ENCODE measurements at regions not wholly inside any gene's neighbourhood (a gene's known extent, or its start where the extent isn't known, plus 50 kb on each side); places are given as distances from the start of the nearest gene placed in this dataset.

DNA sequence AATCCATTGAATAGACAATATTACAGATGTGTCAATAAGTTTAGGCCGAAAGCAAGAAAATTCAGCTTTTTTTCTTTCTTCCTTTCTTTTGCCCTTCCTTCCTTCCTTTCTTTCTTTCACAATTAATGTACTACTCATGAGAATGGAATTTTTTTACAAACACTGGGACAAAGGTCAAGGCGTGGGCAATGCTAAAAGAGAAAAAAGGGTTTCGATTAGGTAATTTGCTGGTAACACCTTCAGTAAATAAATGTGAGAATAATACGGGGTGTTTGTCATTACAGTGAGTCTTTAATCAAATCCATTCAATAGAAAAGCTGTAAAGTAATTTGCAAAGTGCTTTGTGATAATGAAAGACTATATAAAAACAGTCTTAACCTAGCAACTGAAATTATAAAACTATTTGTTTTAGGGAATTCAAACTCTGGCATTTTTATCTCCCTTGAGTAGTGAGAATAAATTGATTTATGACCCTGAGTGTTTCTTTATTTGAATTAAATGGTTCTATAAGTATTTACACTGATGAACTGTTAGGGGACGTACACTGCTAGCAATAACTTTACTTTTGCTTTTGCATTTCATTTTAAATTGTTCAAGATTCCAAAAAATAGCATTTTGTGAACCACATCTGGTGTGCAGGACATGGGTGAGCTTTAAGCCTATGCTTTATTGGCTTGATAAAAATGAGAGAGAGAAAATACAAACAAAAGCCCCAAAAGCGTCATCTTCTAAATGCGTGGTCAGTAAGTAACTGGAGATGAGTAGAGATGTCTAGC is 104.2 kb upstream of the THRB start:
- TF ChIP-seq, protein P1, sequence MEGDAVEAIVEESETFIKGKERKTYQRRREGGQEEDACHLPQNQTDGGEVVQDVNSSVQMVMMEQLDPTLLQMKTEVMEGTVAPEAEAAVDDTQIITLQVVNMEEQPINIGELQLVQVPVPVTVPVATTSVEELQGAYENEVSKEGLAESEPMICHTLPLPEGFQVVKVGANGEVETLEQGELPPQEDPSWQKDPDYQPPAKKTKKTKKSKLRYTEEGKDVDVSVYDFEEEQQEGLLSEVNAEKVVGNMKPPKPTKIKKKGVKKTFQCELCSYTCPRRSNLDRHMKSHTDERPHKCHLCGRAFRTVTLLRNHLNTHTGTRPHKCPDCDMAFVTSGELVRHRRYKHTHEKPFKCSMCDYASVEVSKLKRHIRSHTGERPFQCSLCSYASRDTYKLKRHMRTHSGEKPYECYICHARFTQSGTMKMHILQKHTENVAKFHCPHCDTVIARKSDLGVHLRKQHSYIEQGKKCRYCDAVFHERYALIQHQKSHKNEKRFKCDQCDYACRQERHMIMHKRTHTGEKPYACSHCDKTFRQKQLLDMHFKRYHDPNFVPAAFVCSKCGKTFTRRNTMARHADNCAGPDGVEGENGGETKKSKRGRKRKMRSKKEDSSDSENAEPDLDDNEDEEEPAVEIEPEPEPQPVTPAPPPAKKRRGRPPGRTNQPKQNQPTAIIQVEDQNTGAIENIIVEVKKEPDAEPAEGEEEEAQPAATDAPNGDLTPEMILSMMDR (IDR thresholded peaks at IDR 0.05): no peak
- no peaks in the 10 kb centered on the region for H3K4me1 ChIP-seq
- no peaks in the 10 kb centered on the region for H3K36me3 ChIP-seq
- H3K27me3 ChIP-seq: no peaks in the 10 kb centered on the region
- no peak overlapping the region for H3K4me3 ChIP-seq
- no peak for DNase-seq (ENCODE audit: low spot score)
- H3K27ac ChIP-seq: no peak overlapping the region
- no peaks in the 10 kb centered on the region for H3K9me3 ChIP-seq

GRCh38 chr3:24601066-24601939 is 106.7 kb upstream of the THRB start:
- TF ChIP-seq, protein P1 (IDR thresholded peaks at IDR 0.05): no peak
- Histone ChIP-seq H3K4me3 (no peak overlapping the region), H3K27ac (no peak overlapping the region), H3K36me3 (no peaks in the 10 kb centered on the region), H3K4me1 (no peaks in the 10 kb centered on the region), H3K27me3 (no peaks in the 10 kb centered on the region), H3K9me3 (no peaks in the 10 kb centered on the region)
- DNase-seq (ENCODE audit: low spot score): no peak

DNA sequence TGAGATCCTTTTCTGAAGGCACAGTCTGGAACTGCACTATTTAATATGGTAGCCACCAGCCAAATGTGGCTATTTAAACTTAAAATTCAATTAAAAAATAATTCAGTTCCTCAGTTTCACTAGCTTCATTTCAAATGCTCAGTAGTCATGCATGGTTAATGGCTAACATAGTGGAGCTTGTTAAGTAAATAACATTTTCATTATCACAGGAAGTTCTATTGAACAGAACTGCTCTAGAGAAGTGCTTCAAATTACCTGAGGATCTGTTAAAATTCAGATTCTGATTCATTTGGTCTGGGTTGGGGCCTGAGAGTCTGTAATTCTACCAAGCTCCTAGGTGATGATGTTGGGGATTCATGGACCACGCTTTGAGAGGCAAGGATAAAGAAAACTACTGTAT is 109.6 kb upstream of the THRB start:
- no peaks in the 10 kb centered on the region for H3K4me1 ChIP-seq
- H3K27me3 ChIP-seq: no peaks in the 10 kb centered on the region
- TF ChIP-seq, protein P1 (IDR thresholded peaks at IDR 0.05): no peak
- H3K36me3 ChIP-seq: no peaks in the 10 kb centered on the region
- no peak overlapping the region for H3K4me3 ChIP-seq
- no peaks in the 10 kb centered on the region for H3K9me3 ChIP-seq
- H3K27ac ChIP-seq: no peak overlapping the region
- no peak for DNase-seq (ENCODE audit: low spot score)

DNA sequence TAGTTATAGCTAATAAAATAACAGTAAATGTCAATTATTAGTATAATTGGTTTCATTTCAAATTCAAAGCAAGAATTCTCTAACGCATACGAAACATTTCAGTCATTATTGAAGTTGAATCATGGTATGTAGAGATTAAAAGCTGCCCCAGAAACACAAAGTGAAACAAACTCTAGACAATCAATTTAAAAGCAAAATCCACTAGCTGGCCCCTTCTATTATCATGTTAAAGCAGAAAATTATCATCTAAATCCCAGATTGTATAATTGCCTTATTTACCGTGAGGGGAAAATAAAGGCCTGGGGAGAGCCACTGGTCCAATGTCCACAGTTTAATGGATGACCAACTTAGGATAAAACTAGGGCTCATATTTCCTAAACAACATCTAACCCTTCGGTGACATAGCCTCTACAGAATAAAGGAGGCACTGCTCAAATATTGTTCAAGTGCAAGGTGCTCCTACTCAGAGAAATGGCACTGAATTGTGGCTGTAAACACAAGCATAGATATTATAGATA is 110.9 kb upstream of the THRB start:
- no peak for DNase-seq (ENCODE audit: low spot score)
- TF ChIP-seq, protein P1 (IDR thresholded peaks at IDR 0.05): no peak
- no peaks in the 10 kb centered on the region for H3K27me3 ChIP-seq
- no peaks in the 10 kb centered on the region for H3K36me3 ChIP-seq
- no peaks in the 10 kb centered on the region for H3K4me1 ChIP-seq
- H3K9me3 ChIP-seq: no peaks in the 10 kb centered on the region
- H3K4me3 ChIP-seq: no peak overlapping the region
- no peak overlapping the region for H3K27ac ChIP-seq

DNA sequence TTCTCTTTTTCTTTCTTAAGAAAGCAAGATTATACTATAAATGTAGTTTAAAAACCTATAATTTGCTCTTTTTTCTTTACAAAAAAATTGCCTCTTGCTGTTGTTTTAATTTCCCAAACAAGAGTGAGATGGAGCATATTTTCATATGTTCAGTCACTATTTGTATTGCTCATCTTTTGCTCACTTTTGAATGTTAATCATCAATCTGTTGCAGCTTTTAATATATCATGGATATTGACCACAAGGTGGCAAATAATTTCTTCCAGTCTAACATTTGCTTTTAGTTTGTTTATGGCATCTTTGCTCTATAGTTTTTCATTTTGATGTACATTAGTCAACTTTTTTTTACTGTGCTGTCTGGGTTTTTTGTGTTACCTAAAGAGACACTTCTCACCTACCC is 112.6 kb upstream of the THRB start:
- Histone ChIP-seq H3K4me1 (no peaks in the 10 kb centered on the region), H3K36me3 (no peaks in the 10 kb centered on the region), H3K9me3 (no peaks in the 10 kb centered on the region), H3K27me3 (no peaks in the 10 kb centered on the region), H3K4me3 (no peak overlapping the region), H3K27ac (no peak overlapping the region)
- TF ChIP-seq, protein P1 (IDR thresholded peaks at IDR 0.05): no peak
- no peak for DNase-seq (ENCODE audit: low spot score)

Measured in right atrium auricular region (tissue), 2 donors.